ENCODE measurements at regions not wholly inside any gene's neighbourhood (a gene's known extent, or its start where the extent isn't known, plus 50 kb on each side); places are given as distances from the start of the nearest gene placed in this dataset.

GRCh38 chr9:109725460-109725859 lies 54.5 kb upstream of the PALM2AKAP2 start:
- DNase-seq (ENCODE audit: low read depth in 2 of 2) = no peak
- no peak overlapping the region for H3K4me2 ChIP-seq (ENCODE audit: extremely low read depth, insufficient read depth, low read length)
- H3K79me2 ChIP-seq (ENCODE audit: control insufficient read depth, insufficient read depth, low read length) = no peaks in the 10 kb centered on the region
- H4K20me1 ChIP-seq (ENCODE audit: control insufficient read depth, extremely low read depth, insufficient read depth, low read length) = no peaks in the 10 kb centered on the region
- TF ChIP-seq EZH2 (IDR thresholded peaks at IDR 0.05; ENCODE audit: low read length, missing control alignments) = no peak
- TF ChIP-seq CTCF (conservative IDR thresholded peaks at IDR 0.05 in 1 of 2, IDR thresholded peaks at IDR 0.05 in 1 of 2; ENCODE audit: low read depth in 1 of 2, low read length in 2 of 2) = no peak
- no peaks in the 10 kb centered on the region for H3K36me3 ChIP-seq (ENCODE audit: control insufficient read depth, insufficient read depth, low read length)
- H3K9me3 ChIP-seq (ENCODE audit: control insufficient read depth, insufficient read depth, low read depth, low read length) = no peaks in the 10 kb centered on the region
- no peaks in the 10 kb centered on the region for H3K27me3 ChIP-seq (ENCODE audit: control insufficient read depth, insufficient read depth, low read length)
- H3K9ac ChIP-seq (ENCODE audit: insufficient read depth, low read length) = no peak overlapping the region
- H3K4me1 ChIP-seq (ENCODE audit: control insufficient read depth, extremely low read depth, insufficient read depth, low read length) = no peaks in the 10 kb centered on the region
- H3K27ac ChIP-seq (ENCODE audit: insufficient read depth, low read length) = no peak overlapping the region
- no peak overlapping the region for H3K4me3 ChIP-seq (replicated peaks in 1 of 4; ENCODE audit: control extremely low read depth in 1 of 4, insufficient read depth in 1 of 4, low read depth in 3 of 4, low read length in 4 of 4)
- no peak overlapping the region for H2AFZ ChIP-seq (ENCODE audit: low read length)

- Histone ChIP-seq H3K4me3 (replicated peaks in 1 of 4; ENCODE audit: control extremely low read depth in 1 of 4, insufficient read depth in 1 of 4, low read depth in 3 of 4, low read length in 4 of 4) (no peak overlapping the region), H2AFZ (ENCODE audit: low read length) (no peak overlapping the region), H3K27me3 (ENCODE audit: control insufficient read depth, insufficient read depth, low read length) (no peaks in the 10 kb centered on the region), H3K4me2 (ENCODE audit: extremely low read depth, insufficient read depth, low read length) (no peak overlapping the region), H3K9me3 (ENCODE audit: control insufficient read depth, insufficient read depth, low read depth, low read length) (no peaks in the 10 kb centered on the region), H3K9ac (ENCODE audit: insufficient read depth, low read length) (no peak overlapping the region), H3K4me1 (ENCODE audit: control insufficient read depth, extremely low read depth, insufficient read depth, low read length) (no peaks in the 10 kb centered on the region), H3K79me2 (ENCODE audit: control insufficient read depth, insufficient read depth, low read length) (no peaks in the 10 kb centered on the region), H3K36me3 (ENCODE audit: control insufficient read depth, insufficient read depth, low read length) (no peaks in the 10 kb centered on the region), H3K27ac (ENCODE audit: insufficient read depth, low read length) (no peak overlapping the region), H4K20me1 (ENCODE audit: control insufficient read depth, extremely low read depth, insufficient read depth, low read length) (no peaks in the 10 kb centered on the region)
- TF ChIP-seq EZH2 (IDR thresholded peaks at IDR 0.05; ENCODE audit: low read length, missing control alignments) = no peak
- TF ChIP-seq CTCF (conservative IDR thresholded peaks at IDR 0.05 in 1 of 2, IDR thresholded peaks at IDR 0.05 in 1 of 2; ENCODE audit: low read depth in 1 of 2, low read length in 2 of 2) = no peak
- no peak for DNase-seq (ENCODE audit: low read depth in 2 of 2)
Measured at GRCh38 chr9:109726119-109726518, 53.9 kb upstream of the PALM2AKAP2 start.

- Histone ChIP-seq H3K4me1 (ENCODE audit: control insufficient read depth, extremely low read depth, insufficient read depth, low read length) (peaks cover 3% of the 10 kb centered on the region), H3K9ac (ENCODE audit: insufficient read depth, low read length) (no peak overlapping the region), H2AFZ (ENCODE audit: low read length) (no peak overlapping the region), H3K4me3 (replicated peaks in 1 of 4; ENCODE audit: control extremely low read depth in 1 of 4, insufficient read depth in 1 of 4, low read depth in 3 of 4, low read length in 4 of 4) (no peak overlapping the region), H3K9me3 (ENCODE audit: control insufficient read depth, insufficient read depth, low read depth, low read length) (no peaks in the 10 kb centered on the region), H4K20me1 (ENCODE audit: control insufficient read depth, extremely low read depth, insufficient read depth, low read length) (no peaks in the 10 kb centered on the region), H3K27me3 (ENCODE audit: control insufficient read depth, insufficient read depth, low read length) (no peaks in the 10 kb centered on the region), H3K36me3 (ENCODE audit: control insufficient read depth, insufficient read depth, low read length) (no peaks in the 10 kb centered on the region), H3K27ac (ENCODE audit: insufficient read depth, low read length) (no peak overlapping the region), H3K79me2 (ENCODE audit: control insufficient read depth, insufficient read depth, low read length) (no peaks in the 10 kb centered on the region), H3K4me2 (ENCODE audit: extremely low read depth, insufficient read depth, low read length) (no peak overlapping the region)
- peak in 1 of 2 donors; percentile 33 for DNase-seq (ENCODE audit: low read depth in 2 of 2)
- TF ChIP-seq EZH2 (IDR thresholded peaks at IDR 0.05; ENCODE audit: low read length, missing control alignments) = no peak
Measured at GRCh38 chr9:109728686-109729300, 51.2 kb upstream of the PALM2AKAP2 start.
